Amniotic stem cell (primary cell): ENCODE measurements at regions not wholly inside any gene's neighbourhood (a gene's known extent, or its start where the extent isn't known, plus 50 kb on each side); places are given as distances from the start of the nearest gene placed in this dataset.

ENCODE experiments used
- DNase-seq: peaks from one replicate; lab custom pipeline; 2025; lab: John Stamatoyannopoulos, UW

DNA sequence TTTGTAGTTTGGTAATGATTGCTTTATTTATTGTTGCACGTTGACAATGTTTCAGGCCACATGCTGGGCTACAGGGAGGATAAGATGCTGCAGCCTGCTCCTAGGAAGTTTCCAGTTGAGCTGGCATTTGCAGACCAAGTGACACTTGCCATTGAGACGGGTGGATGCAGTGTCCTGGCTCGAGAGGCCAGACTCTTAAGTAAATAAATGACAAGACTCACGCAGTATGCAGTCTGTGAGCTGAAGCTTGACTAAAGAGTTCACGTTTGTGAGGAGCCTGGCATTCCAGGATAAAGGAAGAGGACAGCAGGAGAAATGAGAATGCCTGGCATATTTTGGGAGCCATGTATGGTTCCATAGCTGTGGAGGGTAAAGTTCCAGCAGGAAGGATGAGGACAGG, 105.8 kb downstream of the BAMBI start:
- DNase-seq = no peak

- no peak for DNase-seq
These were observed 107.7 kb downstream of the BAMBI start for GRCh38 chr10:28785018-28785417.

- no peak for DNase-seq
These were observed 110.9 kb downstream of the BAMBI start for GRCh38 chr10:28788252-28788651.

DNA sequence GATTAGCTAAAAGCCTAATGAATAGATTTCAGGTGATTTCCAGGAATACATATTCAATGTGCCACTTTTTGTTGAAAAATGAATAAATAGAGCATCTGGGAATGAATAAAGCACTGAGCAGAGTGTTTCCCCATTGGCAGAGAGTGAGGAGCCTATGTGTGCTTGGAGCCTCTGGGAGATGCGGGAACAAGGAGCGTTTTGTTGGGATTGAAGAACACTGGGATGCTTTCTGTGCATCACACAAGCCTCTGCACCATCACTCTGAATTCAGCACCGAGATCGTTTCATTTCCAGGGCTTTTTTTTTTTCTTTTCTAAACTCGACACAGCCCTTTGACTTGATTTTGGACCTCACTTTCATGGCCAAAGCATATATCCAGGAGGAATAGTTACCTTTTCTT, 111.4 kb downstream of the BAMBI start:
- no peak for DNase-seq

DNA sequence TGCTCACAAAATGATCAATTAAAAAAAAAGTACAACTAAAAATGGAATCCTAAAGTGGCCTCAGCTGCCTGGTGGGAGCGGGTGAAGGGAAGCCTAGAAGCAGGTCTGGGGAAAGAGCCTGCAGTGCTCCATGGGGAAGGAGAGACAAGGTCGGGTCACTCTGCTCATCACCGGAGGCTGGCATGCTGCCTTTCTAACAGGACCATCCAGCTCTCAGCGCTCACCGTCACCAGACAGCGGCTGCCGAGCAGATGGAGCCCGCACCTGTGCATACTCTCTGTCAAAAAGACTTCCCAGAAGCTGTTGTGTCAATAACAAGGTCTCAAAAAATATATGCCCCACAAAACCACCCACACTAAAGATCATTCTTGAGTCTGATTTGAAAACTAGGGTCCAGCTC, 112.8 kb downstream of the BAMBI start:
- DNase-seq = no peak

DNA sequence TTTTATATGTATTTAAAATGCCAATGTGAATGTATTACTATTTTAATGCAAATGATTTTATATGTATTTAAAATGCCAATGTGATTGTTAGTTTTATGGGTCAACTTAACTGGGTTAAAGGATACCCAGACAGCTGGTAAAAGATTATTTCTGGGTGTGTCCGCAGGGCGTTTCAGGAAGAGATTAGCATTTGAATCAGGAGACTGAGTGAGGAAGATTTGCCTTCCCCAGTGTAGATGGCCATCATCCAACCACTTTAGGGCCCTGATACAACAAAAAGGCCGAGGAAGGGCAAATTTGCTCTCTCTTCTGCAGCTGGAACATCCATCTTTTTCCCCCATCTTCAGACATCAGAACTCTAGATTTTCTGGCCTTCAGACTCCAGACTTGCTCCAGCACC, 116.2 kb downstream of the BAMBI start:
- DNase-seq = no peak

GRCh38 chr10:28794986-28795385, 117.7 kb downstream of the BAMBI start:
- no peak for DNase-seq

- no peak for DNase-seq
These were observed 119.5 kb downstream of the BAMBI start for GRCh38 chr10:28796606-28797512.

DNA sequence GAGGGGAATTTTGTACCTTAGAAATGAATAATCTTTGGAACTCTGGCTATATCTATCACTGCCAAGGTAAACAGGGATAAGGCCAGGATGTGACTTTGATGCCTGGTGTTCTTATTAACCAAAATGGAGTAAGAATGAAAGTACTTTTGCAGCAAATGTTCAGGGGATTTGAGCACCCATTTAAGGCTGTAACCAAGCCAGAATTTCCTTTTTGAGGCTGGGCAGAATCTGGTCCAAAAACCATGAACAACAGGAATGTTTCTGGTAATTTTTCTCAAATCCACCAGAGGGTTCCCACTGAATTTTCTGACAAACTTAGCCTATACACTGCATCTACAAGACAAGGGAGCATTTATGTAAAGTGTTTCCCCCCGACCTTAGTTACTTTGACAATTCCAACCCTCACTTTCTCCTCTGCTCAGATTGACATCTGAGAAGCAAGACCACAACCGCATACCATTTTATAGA, 120.6 kb downstream of the BAMBI start:
- no peak for DNase-seq

- no peak for DNase-seq
These were observed 121.2 kb downstream of the BAMBI start for GRCh38 chr10:28798428-28798955.

GRCh38 chr10:28798964-28799363, 121.6 kb downstream of the BAMBI start:
- DNase-seq = no peak

- no peak for DNase-seq
These were observed 122.8 kb downstream of the BAMBI start for GRCh38 chr10:28800144-28800543.

GRCh38 chr10:28801247-28801646, 123.9 kb downstream of the BAMBI start:
- no peak for DNase-seq

DNA sequence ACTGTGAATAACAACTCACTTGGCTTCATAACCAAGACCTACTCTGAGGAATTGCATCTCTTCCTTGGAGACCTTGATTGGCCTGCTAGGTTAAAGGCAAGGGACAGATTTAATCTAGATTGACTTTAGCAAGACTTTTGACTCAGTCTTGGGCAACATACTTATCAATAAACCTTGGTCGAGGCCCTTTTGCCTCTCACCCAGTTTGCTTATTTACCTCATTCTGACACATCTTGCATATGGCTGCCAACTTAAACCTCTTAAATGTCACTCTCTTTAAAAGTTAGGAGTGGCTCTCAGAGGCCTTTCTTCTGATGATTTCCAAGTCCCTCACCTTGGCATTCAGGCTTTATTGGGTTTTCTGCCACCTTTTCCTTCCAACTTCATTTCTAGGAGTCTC, 124.5 kb downstream of the BAMBI start:
- no peak for DNase-seq

GRCh38 chr10:28805390-28805789, 128.1 kb downstream of the BAMBI start:
- DNase-seq = no peak

DNA sequence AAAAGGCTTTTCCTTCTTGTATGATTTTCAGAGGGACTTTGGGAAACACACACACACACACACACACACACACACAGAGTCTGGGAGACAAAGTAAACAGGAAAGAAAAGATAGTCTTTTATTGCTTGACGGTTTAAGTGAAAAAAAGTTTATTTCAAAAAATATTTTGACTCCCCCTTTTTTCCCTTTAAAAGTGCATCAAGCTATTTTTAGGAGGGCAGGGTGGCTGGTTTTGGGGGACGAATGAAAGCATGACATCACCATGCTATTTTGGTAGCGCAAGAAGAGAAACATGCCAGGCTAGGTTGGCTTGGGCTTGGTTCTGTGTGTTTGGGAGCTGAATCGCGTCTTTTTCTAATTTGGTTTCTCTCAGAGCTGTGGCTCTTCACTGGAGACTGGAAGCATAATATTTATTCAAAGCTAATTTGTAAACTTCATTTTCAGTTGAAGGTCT, 129.2 kb downstream of the BAMBI start:
- DNase-seq = no peak

DNA sequence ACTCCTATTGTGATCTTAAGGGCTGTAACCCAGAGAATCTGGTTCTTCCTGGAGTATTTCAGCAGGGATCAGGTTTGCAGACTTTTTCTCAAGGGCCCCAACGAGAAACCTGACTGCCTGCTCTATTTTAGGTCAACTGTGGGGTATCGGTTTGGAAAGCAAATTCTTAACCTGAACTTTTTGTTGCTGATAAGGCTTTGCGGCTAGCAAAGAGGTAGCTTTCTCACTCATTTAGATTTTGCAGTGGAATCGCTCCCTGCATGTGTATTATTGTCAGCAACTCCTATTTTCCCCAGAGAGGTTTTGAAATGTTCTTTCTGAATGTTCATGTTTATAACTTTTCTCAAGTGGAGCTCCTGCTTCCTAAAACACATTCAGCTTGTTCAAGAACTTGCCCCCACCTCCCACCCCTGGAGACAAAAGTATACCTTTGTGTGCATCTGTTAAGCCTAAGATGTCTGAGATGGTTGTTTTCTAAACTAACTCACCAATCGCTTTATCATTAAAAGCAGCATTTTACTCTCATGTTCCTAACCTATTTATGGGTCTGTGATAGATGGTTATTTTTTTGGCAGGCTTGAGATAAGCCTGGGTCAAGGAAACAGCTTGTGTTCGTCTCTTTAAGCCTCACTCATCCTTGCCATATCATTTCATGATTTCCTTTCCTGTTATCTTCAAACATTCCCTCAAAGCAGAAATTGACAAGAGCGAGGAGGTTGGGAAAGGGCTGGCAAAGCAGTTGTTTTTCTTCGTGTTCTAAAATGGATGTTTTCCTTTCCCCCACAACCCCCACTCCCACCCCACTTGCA, 129.8 kb downstream of the BAMBI start:
- no peak for DNase-seq

- DNase-seq = no peak
These were observed 130.7 kb downstream of the BAMBI start for GRCh38 chr10:28807760-28808613.

DNA sequence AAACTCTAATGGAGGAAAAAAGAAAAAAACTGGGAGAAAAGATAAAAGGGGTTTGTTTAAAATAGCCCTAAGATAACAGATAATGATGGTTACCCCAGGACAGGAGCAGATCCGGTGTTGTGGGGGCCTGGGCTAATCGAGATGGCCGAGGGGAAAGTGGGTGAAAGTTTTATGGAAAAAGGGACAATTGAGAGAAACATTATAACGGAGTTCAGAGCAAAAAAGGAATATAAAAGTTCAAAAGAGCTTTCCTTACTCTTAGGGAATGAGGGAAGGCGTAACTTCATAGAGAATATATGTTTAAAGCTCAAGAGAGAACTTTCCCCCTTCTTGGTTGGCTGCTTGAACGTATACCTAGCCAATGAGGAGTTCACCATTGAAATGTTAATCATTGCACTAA, 131.4 kb downstream of the BAMBI start:
- DNase-seq = no peak

DNA sequence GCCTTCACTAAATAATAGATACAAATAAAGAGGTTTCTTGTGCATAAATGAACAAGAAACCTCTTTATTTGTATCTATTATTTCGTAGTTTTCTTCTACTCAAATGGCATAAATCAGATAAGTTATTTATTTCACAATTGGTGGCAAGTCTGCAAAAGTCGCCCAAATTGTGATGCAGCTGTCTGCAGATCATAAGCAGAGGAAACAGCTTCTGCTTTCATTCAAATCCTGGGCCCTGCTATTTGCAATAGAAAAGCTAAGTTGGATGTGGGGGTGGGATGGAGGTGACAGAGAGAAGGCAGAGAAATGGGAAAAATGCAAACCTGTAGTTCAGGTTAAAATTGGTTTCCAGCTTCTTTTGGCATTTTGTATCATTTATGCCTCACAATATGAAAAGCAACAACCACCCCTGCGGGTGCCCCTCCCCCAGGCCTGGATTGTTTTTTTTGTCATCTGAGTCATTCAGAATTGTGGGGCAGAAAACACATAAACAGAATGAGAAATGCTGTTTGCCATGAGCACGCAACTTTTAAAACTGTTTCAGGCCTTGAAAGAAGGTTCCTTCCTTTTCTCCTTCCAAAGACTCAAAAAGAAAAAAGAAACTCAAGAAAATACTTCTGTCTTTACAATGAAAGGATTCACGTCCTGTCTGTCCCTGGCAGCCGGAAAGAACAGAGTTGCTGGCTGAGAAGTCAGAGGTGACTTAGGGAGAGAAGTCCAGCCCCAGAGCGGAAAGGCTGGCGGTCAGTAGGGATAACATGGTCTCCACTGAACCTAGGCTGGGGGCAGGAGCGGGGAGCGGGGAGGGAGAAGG, 132.9 kb downstream of the BAMBI start:
- DNase-seq = no peak
